ENCODE measurements at regions not wholly inside any gene's neighbourhood (a gene's known extent, or its start where the extent isn't known, plus 50 kb on each side); places are given as distances from the start of the nearest gene placed in this dataset.
"Not testable (repeated sequence)": the region's sequence is repeated elsewhere in the genome, so short reads cannot be mapped to it uniquely, and the experiment has no call there.

DNA sequence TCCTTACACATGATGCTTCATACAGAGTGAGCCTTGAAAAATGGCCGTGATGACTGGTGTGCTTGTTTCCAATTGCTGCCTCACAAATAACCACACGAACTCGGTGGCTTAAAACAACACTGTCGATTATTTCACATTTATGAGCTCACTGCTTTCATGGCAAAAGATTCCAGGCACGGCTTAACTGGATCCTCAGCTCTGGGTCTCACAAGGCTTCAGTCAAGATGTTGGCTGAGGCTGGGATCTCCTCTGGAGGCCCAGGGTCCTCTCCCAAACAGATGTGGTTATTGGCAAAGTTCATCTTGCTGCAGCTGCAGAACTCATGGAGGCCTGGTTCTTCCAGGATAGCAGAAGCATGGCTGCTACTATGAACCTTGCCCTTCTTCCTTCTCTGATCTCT, 144.6 kb downstream of the TFAP2C start:
- no peak for DNase-seq

DNA sequence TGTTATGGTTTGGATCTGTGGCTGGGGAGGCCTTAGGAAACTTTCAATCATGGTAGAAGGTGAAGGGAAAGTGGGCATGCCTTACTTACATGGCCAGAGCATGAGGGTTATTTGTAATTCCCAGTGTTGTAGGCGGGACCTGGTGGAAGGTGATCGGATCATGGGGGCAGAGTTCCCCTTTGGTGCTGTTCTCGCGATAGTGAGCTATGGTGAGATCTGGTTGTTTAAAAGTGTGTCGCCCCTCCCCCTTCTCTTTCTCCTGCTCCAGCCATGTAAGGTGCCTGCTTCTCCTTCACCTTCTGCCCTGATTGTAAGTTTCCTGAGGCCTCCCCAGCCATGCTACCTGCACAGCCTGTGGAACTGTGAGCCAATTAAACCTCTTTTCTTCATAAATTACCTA, 145.8 kb downstream of the TFAP2C start:
- no peak for DNase-seq

DNA sequence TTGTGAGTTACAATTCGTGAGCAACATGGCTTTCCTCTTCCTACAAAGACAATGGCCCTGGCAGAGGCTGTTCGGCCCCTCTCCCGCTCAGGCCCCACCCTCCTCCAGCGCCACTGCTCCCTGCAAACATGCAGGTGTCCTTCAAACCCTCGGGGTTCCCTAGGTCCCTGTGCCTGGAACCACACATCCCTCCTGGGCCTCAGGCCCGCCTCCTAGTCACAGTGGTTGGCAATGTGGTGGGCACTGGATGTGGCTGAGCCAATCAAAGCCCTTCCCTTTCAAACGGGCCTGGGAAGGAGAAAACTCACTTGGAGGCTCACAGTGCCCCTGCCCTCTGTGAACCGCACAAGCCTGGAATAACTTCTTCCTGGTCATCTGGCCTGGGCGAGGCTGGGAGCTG, 147.2 kb downstream of the TFAP2C start:
- DNase-seq = no peak

DNA sequence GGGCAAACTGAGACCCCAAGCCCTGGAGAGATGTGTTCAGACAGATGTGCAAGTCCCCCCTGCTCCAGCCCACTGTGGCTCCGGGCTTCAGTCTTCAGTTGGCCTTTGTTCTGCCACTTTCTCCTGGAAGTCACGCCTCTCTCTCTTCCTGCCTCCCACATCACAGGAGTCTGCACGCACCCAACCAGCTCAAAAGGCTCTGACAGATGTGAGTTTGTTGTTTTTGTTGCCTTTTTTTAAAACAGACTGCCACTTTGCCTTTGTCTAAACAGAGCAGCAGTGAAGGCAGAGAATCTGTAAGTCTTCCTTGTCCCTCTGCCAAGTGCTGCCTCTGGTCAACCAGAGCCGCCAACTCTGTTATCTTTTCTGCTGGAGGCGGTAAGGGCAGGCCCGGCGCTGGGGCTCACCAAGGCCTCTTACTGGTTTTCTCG, 149.7 kb downstream of the TFAP2C start:
- DNase-seq = no peak

DNA sequence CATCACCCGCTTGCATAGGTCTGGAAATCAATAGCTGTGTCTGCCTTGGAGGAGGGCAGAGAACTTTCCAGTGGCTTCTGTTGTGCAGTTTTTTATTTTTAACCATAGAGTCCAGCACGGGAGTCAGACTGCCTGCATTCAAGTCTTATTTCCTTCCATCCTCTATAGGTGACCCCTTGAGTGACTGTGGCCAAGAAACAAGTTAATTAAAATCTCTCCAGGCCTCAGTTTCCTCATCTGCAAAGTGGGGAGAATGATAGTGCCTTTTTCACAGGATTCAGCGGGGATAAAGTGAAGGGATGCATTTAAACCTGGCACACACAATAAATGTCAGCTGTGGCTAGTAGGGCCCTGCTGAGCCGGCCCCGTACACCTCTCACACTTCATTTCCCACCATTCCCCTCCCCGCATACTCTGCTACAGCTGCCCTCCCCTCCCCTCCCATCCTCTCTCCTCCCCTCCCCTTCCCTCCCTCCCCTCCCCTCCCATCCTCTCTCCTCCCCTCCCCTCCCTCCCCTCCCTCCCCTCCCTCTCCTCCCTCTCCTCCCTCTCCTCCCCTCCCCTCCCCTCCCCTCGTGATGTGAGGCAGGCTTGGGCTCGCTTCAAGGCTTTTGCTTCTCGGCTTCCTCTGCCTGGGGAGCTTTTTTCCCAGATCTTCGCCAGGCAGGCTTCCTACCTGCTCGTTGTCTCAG, 150.5 kb downstream of the TFAP2C start:
- no peak for DNase-seq

DNA sequence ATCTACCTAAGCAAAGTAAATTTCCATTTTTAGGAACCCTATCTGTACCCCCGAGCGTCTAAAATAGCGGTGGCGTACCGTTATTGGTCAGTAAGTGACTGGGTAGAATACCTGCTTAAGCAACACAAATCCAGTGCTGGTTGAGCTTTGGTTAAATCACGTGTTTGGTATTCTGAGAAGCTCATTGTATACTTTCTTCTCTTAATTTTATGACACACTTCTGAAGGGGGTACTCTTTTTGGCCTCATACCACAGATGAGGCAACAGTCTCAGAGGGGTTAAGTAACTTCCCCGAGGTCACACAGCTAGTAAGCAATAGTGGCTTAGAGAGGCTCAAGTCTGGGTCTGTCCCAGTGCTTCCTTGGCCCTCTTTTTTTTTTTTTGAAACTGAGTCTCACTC, 151.2 kb downstream of the TFAP2C start:
- DNase-seq = no peak

DNA sequence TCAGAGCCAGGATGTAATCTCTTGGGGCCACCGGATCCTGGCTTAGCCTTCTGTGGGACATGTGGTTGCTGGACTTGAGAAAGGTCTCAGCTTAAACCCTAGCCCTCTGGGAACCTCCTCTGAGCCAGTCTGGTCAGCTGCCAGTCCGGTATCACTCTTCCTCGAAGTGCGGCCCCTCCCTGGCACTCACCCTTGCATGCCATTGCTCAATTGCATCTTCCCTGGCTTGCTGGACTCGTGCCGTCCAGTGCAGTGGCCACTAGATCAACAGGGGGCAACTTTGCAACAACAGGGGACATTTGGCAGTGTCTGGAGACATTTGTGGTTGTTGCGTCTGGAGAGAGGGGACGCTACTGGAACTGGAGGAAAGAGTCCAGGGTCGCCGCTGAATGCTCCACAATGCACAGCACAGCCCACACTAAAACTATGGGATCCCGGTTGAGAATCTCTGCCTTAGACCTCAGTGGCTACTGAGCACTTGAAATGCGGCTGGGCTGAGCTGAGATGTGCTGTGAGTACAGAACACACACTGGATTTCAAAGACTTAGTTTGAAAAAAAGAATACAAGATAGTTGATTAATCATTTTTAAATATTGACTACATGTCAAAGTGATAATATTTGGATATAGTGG, 152.1 kb downstream of the TFAP2C start:
- no peak for DNase-seq

DNA sequence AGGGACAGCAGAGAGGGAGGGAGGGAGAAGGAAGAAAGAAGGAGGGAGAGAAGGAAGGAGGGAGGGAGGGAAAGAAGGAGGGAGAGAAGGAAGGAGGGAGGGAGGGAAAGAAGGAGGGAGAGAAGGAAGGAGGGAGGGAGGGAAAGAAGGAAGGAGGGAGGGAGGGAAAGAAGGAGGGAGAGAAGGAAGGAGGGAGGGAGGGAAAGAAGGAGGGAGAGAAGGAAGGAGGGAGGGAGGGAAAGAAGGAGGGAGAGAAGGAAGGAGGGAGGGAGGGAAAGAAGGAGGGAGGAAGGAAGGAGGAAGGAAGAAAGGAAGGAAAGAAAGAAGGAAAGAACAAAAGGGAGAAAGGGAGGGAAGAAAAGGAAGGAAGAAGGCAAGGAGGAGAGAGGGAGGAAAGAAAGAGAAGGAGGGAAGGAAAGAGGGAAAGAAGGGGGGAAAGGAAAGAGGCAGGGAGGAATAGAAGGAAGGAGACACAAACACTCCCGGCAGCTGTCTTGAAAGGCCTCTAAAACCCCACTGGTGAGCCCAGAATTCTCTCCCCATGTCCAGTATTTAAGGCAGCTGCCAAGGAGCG, 153.0 kb downstream of the TFAP2C start:
- not testable (repeated sequence) for DNase-seq

DNA sequence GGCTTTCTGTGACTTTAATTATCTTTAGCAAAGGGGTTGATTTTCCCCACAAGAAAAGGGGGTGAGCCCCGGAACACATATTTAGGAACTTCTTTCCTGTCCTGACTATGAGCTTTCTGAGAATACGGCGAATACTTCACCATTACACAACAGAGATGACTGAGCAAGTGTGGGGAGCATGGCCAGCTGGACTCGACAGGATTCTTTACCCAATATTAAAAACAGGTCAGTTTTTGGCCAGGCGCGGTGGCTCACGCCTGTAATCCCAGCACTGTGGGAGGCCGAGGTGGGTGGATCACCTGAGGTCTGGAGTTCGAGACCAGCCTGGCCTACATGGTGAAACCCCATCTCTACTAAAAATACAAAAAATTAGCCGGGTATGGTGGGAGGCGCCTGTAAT, 153.7 kb downstream of the TFAP2C start:
- not testable (repeated sequence) for DNase-seq

DNA sequence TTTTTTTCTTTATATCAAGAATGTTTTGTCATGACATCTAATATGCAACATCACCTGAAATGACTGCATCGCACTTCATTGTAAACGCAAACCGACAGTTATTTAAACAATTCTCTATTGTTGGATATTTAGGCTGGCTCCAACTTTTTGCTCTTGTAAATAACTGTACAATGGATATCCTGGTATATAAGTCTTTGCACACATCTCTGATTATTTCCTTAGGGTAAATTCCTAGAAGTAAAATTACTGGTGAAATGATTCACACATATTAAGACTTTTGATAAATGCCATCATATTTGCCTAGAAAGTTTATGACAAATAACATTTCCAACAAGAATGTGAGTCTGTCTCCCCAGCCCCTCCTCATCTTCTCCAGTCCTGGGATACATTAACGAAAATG, 154.7 kb downstream of the TFAP2C start:
- DNase-seq = no peak

DNA sequence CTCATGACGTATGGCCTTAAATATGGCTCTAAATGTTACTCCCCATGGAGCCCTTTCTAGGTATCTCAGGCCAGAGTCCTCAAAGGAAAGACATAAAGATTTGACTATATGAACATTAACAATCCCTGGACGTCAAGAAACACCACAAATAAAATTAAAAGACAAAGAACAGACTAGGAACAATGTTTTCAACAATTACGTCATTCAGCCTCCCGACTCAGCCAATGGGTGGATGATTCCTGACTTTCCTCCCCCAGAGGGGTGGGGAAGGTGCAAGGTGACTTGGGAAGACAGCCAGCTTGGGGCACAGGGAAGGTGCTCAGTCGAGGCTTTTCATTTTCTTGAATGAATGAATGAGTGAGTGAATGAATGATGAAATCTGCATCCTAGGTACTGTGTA, 157.4 kb downstream of the TFAP2C start:
- no peak for DNase-seq

DNA sequence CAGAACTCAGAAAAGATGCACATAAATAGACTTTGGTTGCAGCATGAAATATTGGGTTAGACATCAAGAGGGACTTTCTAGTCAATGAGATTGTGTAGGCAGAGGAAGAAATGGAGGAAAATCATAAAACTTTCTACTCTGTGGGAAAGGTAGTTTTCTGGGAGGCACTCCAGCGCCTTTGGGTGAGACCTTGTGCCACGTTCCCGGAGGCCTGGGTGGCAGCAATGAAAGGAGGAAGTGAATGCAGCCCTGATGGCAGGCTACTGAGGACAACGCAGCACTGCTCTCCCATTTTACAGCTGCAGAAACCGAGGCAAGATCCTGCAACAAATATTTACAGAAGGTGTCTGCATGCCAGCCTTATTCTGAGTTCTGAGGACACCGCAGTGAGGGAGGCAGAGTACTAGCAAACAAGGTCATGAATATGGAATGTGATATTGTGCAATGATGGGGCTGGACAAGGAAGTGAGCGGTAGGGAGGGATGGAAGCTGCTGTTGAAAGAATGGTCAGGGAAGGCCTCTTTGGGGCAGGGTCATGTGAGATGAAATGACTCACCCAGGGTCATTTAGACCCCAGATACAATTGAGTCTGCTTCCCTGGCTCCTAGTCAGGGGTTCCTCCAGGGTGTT, 159.1 kb downstream of the TFAP2C start:
- no peak for DNase-seq

DNA sequence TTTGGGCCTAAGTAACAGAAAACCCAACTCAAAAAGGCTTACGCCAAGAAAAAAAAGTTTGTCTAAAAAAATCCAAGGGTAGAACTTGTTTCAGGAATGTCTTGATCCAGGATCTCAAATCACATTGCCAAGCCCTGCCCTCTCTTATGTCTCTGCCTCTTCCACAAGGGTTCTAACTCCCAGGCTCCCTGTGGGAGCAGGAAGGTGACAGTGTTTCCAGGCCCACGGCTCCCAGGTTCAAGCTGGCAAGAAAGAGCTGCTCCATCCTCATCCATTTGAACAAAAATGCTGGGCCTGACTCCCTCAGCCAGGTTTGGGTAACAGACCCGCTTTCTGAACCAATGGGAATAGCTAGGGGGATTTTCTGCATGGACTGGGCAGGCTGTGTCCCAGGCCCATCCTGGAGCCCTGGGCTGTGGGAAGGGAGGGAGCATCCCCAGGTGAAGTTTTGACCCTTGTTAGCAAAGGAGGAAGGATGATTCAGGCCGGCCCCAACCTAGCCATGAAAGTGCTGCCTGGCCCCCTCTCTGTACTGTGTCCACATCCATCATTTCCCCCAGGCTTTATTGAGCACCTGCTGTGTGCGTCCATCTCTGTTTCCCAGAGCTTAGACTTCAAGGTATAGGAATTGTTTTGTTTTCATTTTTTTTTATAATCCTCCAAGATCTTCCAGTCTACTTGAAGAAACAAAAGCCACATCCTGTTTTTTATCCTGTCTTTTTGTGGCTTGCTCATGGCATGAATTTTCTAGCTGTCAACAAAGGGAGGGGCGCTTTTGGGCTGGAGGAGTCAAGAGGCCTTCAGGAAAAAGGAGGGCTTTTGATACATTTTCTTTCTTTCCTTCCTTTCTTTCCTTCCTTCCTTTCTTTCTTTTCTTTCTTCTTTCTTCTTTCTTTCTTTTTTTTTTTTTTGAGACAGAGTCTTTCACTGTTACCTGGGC, 159.8 kb downstream of the TFAP2C start:
- DNase-seq = no peak

DNA sequence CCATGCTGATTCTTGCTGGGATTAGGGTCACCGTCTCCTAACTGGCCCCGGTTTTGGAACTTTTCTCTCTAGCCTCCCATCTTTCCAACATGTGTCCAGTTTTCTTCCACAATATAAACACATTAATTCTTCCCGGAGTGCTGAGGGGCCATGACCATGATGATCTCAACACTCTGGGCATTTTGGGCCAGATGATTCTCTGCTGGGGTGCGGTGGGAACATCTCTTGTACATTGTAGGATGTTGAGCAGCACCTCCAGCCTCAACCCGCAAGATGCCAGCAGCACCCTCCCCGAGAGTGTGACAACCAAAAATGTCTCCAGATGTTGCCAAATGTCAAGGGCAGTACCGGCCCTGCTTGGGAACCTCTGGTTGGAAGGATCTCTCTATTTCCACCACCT, 164.8 kb downstream of the TFAP2C start:
- DNase-seq = no peak

DNA sequence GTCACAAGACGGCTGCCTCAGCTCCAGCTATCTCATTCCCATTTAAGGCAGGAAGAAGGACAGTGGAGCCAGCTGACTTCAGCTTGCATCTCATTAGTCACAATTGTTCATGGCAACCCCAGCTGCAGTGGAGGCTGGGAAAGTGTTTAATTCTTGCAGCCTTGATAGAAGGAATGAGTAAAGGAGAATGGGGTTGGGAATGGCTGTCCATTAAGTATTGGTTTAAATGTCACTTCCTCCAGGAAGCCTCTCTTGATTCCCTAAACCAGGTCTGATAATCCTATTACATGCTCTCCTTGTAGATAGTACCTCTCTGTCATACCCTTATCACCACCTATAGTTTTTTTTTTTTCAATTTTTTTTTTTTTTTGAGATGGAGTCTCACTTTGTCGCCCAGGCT, 166.4 kb downstream of the TFAP2C start:
- DNase-seq = no peak

DNA sequence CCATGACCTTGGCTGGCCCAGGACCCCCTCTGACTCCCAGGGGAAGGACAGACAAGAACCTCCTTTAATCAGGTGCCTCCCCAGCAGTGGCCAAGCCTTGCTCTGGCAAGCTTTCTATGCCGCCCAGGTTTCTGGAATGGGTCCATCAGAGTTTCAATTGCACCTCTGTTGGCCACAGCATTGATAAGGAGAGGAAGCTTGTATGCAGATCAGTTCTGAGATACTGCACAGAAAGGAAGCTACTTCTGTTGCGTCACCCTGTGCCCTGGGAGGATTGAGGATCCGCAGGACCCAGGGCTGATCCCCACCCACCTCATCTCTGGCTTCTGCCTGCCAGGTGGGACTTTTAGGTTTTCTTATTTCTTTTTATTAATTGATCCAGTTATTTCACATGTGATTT, 167.2 kb downstream of the TFAP2C start:
- DNase-seq = no peak

DNA sequence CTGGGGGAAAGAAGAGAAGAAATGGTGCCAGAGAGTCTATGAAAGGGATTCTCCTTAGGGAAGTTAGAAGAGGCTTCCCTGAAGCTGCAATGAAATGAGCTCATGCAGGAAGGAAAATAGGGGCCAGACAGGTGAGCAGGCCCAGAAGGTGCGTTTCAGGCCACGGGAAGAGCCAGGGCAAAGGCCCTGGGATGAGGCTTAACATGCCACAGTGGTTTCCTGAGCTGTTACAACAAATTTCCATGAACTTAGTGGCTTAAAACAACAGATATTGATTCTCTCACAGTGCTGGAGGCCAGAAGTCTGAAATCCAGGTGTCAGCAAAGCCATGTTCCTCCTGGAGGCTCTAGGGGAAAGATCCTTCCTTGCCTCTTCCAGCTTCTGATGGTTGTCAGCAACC, 167.9 kb downstream of the TFAP2C start:
- DNase-seq = no peak

DNA sequence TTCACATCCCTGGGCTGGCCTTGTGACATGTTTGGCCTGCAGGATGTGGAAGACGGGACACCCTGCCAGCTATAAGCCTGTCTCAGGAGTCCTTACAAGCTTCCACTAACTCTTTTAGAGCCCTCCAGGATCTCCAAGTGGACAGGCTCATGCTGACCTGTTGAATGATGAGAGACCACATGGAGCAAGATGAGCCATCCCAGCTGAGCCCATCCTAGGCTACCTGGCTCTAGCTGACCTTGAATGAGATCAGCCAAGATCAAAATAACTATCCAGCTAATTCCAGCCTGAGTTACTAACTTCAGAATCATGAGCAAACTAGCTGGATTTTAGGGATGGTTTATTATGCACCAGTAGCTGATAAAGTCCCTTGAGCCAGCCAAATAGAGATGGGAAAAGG, 169.5 kb downstream of the TFAP2C start:
- no peak for DNase-seq

DNA sequence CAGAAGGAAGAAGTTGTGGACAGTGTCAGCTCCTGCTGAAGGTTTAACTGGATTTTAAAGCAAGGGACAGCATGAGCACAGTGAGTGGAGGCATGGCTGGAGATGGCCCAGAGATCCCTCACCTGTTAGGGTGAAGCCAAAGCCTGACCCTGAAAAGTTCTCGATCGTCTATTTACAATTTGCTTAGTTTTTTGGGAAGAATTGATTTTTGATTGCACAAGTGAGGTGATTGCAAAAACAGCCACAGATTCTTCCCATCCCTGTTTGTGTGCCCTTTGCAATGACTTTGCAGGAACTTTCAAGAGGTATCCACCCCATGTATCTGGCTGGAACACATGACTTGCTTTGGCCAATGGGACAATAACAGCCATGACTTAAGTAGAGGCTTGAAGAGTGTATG, 170.1 kb downstream of the TFAP2C start:
- DNase-seq = no peak

DNA sequence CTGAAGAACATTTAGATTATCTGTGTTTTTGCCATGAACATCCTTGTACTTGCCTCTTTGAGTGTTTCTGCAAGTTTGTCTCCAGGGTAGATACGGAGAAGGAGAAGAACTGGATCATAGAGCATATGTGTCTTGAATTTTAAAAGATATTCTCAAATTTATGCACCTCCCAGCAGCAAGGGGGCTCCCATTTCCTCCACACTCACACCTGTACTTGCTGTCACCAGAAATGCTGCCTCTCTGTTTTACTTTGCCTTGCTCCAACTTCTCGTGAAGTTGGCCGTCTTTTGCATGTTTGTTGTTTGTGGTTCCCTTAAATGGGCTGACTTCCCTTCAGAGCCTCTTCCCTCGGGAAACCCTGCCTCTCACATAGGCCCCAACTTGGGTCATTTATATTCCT, 171.0 kb downstream of the TFAP2C start:
- no peak for DNase-seq

DNA sequence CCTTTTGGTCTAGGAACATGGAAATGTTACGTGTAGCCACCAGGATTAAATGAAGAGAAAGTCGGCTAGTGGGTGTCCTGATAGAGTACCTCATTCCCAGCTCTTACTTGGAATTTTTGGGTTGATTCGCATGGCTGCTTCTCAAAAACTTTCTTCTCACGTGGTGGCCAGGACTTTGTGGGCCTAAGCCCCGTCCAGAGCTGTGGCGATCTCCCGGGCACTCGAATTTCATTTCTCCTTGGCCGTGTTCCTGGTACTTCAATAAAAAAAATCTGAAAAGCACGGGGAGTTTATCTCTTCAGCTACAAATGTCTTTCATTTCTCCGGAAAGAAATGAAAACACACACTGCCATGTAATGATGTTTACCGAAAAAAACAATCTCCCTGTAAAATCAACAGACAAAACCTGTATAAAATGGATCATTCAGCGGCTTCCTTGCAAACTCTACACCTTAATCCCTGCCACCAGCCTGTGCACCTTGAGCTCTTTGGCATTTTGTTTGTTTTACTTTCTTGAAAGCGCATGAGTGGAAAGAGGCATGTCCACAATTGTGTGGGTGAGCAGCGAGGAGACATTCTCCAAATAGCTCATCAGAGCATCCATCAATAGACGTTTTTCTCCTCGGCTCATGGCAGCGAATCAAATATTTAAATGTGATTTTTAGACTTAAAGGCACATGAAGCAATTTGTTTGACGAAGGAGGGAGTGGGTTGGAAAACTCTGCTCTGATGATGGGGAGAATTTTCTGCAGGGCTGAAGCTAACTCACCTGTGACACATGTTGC, 173.1 kb downstream of the TFAP2C start:
- DNase-seq = no peak

DNA sequence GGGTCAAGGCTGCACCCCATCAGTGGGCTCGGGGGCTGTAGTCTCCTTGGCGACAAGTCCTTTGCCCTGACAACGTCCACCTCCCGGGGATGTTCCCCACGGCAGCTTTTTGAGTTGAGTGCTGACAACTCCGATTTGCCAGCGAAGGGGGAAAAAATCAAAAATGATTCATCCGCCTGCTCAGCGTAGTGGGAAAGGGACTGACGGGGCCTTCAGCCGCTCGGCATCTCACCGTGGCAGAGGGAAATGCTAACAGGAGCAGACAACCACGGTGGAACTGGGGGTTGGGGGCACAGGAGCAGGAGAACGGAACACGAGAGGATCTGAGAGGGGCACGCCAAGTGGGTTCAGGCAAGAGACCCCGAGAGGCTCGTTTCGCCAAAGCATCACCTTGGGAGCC, 173.7 kb downstream of the TFAP2C start:
- DNase-seq = no peak
